Neural crest cell (in vitro differentiated cells): ENCODE measurements at regions not wholly inside any gene's neighbourhood (a gene's known extent, or its start where the extent isn't known, plus 50 kb on each side); places are given as distances from the start of the nearest gene placed in this dataset.
"Not testable (repeated sequence)": the region's sequence is repeated elsewhere in the genome, so short reads cannot be mapped to it uniquely, and the experiment has no call there.

Experiments
- DNase-seq: peaks from one replicate; pipeline ENCODE4 v3.0.0; 2021; ENCODE audit warnings: low read depth, mixed read lengths, low spot score
- H3K27ac Mint-ChIP-seq: one replicate; pipeline ENCODE4 v1.8.0; 2021; ENCODE audit warnings: mild to moderate bottlenecking, mixed read lengths; ENCODE audit not compliant: unreplicated experiment
- H3K27me3 Mint-ChIP-seq: 2 replicates; pipeline ENCODE4 v1.8.0; 2021; ENCODE audit warnings: low read depth, mild to moderate bottlenecking, mixed read lengths
- H3K36me3 Mint-ChIP-seq: 2 replicates; pipeline ENCODE4 v1.8.0; 2021; ENCODE audit warnings: low read depth, mild to moderate bottlenecking, mixed read lengths
- H3K4me1 Mint-ChIP-seq: 2 replicates; pipeline ENCODE4 v1.8.0; 2021; ENCODE audit warnings: mixed read lengths
- H3K4me3 Mint-ChIP-seq: one replicate; pipeline ENCODE4 v1.8.0; 2021; ENCODE audit warnings: mild to moderate bottlenecking, mixed read lengths
- H3K9me3 Mint-ChIP-seq: 2 replicates; pipeline ENCODE4 v1.8.0; 2021; ENCODE audit warnings: mixed read lengths
- CTCF ChIP-seq: fragments of 200-600 bp; sonication (generic); conservative IDR thresholded peaks from 2 replicates; pipeline ENCODE4 v1.5.0; 2021; ENCODE audit warnings: antibody characterized with exemption, mild to moderate bottlenecking

GRCh38 chr4:72876946-72877345, 192.6 kb downstream of the COX18 start:
- Mint-ChIP-seq H3K4me3 (no peak overlapping the region), H3K4me1 (no peaks in the 10 kb centered on the region)

DNA sequence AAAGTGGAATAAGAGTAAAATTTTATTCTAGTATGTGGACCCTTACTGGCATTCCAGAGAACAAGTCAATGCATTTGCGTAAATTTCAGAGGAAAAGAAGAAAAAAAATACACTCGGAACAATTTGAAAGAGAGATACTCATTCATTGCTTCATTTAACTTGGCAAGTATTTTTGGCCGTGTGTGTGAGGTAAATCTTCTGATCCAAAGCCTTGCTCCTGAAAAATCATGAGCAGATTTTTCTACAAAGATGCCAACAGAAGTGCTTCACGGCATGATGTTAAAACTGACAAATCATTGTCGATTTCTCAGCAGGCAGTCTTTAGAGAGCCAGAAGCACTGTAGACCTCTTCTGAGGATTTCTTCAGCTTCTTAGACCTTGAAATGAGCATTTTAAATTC, 194.0 kb downstream of the COX18 start:
- DNase-seq = no peak
- Mint-ChIP-seq H3K4me3 (no peak overlapping the region), H3K4me1 (no peaks in the 10 kb centered on the region), H3K9me3 (no peaks in the 10 kb centered on the region), H3K27me3 (peaks cover 3% of the 10 kb centered on the region), H3K36me3 (no peaks in the 10 kb centered on the region), H3K27ac (no peak overlapping the region)
- no peak for TF ChIP-seq CTCF

More at GRCh38 chr4:72876946-72877345, 192.6 kb downstream of the COX18 start:
- no peak overlapping the region for H3K27ac Mint-ChIP-seq
- H3K36me3 Mint-ChIP-seq = no peaks in the 10 kb centered on the region
- no peak for TF ChIP-seq CTCF
- no peaks in the 10 kb centered on the region for H3K9me3 Mint-ChIP-seq
- no peak for DNase-seq
- peaks cover 3% of the 10 kb centered on the region for H3K27me3 Mint-ChIP-seq

DNA sequence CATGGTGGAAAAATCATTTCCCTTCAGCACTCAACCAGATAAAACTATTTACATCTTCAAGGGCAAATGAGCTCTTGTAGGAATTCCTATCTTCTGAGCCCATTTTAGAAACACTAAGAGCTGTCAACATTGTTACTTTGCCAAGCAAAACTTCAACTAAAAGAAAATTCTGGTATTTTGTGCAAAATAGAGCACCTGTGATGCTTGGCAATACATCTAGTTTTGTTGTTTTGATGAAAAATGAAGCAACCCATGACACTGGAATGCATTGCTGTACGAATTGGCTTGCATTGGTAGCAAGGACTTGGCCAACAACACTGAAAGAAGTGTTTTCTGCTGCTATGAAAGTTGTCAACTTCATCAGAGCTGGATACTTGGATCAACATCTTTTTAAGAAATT, 194.4 kb downstream of the COX18 start:
- Mint-ChIP-seq H3K36me3 (no peaks in the 10 kb centered on the region), H3K4me1 (no peaks in the 10 kb centered on the region), H3K27ac (no peak overlapping the region), H3K4me3 (no peak overlapping the region), H3K27me3 (peaks cover 3% of the 10 kb centered on the region), H3K9me3 (no peaks in the 10 kb centered on the region)
- DNase-seq = no peak
- no peak for TF ChIP-seq CTCF

GRCh38 chr4:72864898-72865297, 204.6 kb downstream of the COX18 start:
- Mint-ChIP-seq H3K27me3 (no peaks in the 10 kb centered on the region), H3K27ac (no peak overlapping the region), H3K36me3 (no peaks in the 10 kb centered on the region), H3K4me1 (no peaks in the 10 kb centered on the region), H3K4me3 (no peak overlapping the region), H3K9me3 (peaks cover 12% of the 10 kb centered on the region)
- no peak for DNase-seq
- TF ChIP-seq CTCF = no peak

- H3K4me3 Mint-ChIP-seq, H3K36me3 Mint-ChIP-seq, H3K27me3 Mint-ChIP-seq, H3K27ac Mint-ChIP-seq, H3K9me3 Mint-ChIP-seq, H3K4me1 Mint-ChIP-seq, DNase-seq: not testable (repeated sequence)
Observed at GRCh38 chr4:72864277-72864676, 205.2 kb downstream of the COX18 start.

GRCh38 chr4:72860766-72861165, 208.8 kb downstream of the COX18 start:
- no peak for DNase-seq
- no peaks in the 10 kb centered on the region for H3K36me3 Mint-ChIP-seq
- no peak overlapping the region for H3K4me3 Mint-ChIP-seq
- H3K27me3 Mint-ChIP-seq = no peaks in the 10 kb centered on the region
- no peak overlapping the region for H3K27ac Mint-ChIP-seq
- no peak for TF ChIP-seq CTCF
- no peaks in the 10 kb centered on the region for H3K4me1 Mint-ChIP-seq
- peaks cover under 1% of the 10 kb centered on the region for H3K9me3 Mint-ChIP-seq
